Lower lobe of right lung (tissue), 2 donors: ENCODE measurements at regions not wholly inside any gene's neighbourhood (a gene's known extent, or its start where the extent isn't known, plus 50 kb on each side); places are given as distances from the start of the nearest gene placed in this dataset.

Experiments
- ATAC-seq, 2 donors: fragments of 200-7000 bp; cut with Tn5 transposase; one replicate each; pipeline ENCODE4 v1.9.1; 2020 to 2022; ENCODE audit warnings: mild to moderate bottlenecking in 2 of 2, moderate library complexity in 2 of 2
- DNase-seq: peaks from one replicate; pipeline ENCODE4 v3.0.0-alpha.2; 2020
- H3K27ac ChIP-seq: fragments of 200-600 bp; one replicate; pipeline ENCODE4 v1.8.0; 2022
- H3K27me3 ChIP-seq: fragments of 200-600 bp; one replicate; pipeline ENCODE4 v1.8.0; 2022; ENCODE audit warnings: low read depth
- H3K36me3 ChIP-seq: fragments of 200-600 bp; one replicate; pipeline ENCODE4 v1.8.0; 2022; ENCODE audit warnings: mild to moderate bottlenecking
- H3K4me1 ChIP-seq: fragments of 200-600 bp; one replicate; pipeline ENCODE4 v1.8.0; 2022
- H3K4me3 ChIP-seq: fragments of 200-600 bp; one replicate; pipeline ENCODE4 v1.8.0; 2022; ENCODE audit warnings: mild to moderate bottlenecking
- H3K9me3 ChIP-seq: fragments of 200-600 bp; one replicate; pipeline ENCODE4 v1.8.0; 2022
- CTCF ChIP-seq: fragments of 200-600 bp; IDR thresholded peaks from one replicate; pipeline ENCODE4 v1.8.0; 2022; ENCODE audit warnings: antibody characterized with exemption, mild to moderate bottlenecking
- intact Hi-C: fragments of 100-400 bp; cut with DNase I; formaldehyde crosslinking; loops from one replicate; pipeline ENCODE4 v1.11.0; 2022
- donor health status: DM: no; HTN: yes; CAD: no; lungs with severe emphysema.

DNA sequence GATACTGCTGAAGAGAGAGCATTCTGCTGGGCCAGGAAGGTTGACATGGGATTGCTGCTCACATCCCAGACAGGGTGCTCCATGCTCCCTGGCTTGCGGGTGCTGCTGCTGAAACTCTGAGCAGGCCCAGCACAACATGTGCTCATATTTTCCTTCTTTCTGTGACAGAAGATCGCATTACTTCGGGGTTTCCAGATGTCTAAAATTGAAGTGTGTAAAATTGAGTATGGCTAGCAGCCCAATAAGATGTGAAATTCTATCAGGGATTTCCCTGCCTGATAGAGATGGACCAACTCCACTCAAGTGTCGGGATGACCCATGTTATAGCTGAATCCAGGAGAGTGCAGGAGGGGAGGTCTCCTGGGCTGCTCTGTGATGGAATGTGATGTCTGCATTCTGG is 55.6 kb upstream of the KL start:
- Histone ChIP-seq H3K36me3 (no peaks in the 10 kb centered on the region), H3K27ac (no peak overlapping the region), H3K4me1 (no peaks in the 10 kb centered on the region), H3K9me3 (no peaks in the 10 kb centered on the region), H3K27me3 (no peaks in the 10 kb centered on the region), H3K4me3 (no peak overlapping the region)
- TF ChIP-seq CTCF = no peak
- intact Hi-C loops = no loop called here
- no peak for DNase-seq
- ATAC-seq = no peak

- Histone ChIP-seq H3K4me3 (no peak overlapping the region), H3K4me1 (no peaks in the 10 kb centered on the region), H3K36me3 (no peaks in the 10 kb centered on the region), H3K27ac (no peak overlapping the region), H3K27me3 (no peaks in the 10 kb centered on the region), H3K9me3 (no peaks in the 10 kb centered on the region)
- ATAC-seq = no peak
- intact Hi-C loops = no loop called here
- TF ChIP-seq CTCF = no peak
- no peak for DNase-seq
Measured at GRCh38 chr13:32961724-32962123, 54.5 kb upstream of the KL start.

DNA sequence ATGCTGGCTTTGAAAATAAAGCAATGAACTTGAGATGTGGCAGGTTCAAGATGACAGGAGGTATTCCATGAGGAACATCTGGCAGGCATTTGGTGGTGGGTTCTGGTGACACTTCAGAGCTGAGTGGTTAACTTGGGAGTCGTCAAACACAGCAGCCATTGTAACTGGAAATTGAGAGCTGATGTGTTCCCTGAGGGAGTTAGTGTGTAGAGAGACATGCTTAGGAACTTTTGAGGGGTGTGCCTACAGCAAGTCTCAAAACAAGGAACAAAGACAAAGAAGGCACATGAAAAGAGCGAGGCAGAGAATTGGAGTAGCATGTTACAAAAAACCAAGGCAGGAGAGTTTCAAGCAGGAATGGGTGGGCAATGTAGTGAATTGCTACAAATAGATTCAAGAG is 53.9 kb upstream of the KL start:
- Histone ChIP-seq H3K4me1 (no peaks in the 10 kb centered on the region), H3K27ac (no peak overlapping the region), H3K36me3 (no peaks in the 10 kb centered on the region), H3K4me3 (no peak overlapping the region), H3K9me3 (no peaks in the 10 kb centered on the region), H3K27me3 (no peaks in the 10 kb centered on the region)
- intact Hi-C loops = no loop called here
- TF ChIP-seq CTCF = no peak
- DNase-seq = no peak
- no peak for ATAC-seq

DNA sequence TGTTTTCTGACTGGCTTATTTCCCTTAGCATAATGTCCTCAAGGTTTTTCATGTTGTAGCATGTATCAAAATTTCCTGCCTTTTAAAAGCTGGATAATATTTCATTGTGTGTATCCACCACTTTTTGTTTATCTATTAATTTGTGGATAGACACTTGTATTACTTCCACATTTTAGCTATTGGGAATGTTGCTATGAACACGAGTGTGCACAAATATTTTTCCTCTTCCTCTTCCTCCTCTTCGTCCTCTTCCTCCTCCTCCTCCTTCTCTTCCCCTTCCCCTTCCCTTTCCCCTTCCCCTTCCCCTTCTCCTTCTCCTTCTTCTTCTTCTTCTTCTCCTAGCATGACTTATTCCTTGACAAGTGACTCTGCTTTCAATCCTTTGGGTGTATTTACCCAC is 51.2 kb upstream of the KL start:
- ATAC-seq (no peak), DNase-seq (no peak)
- H3K36me3 ChIP-seq = no peaks in the 10 kb centered on the region
- no peaks in the 10 kb centered on the region for H3K27me3 ChIP-seq
- no peak overlapping the region for H3K4me3 ChIP-seq
- intact Hi-C loops = no loop called here
- no peak for TF ChIP-seq CTCF
- no peaks in the 10 kb centered on the region for H3K4me1 ChIP-seq
- no peak overlapping the region for H3K27ac ChIP-seq
- no peaks in the 10 kb centered on the region for H3K9me3 ChIP-seq
